ENCODE measurements at regions not wholly inside any gene's neighbourhood (a gene's known extent, or its start where the extent isn't known, plus 50 kb on each side); places are given as distances from the start of the nearest gene placed in this dataset.

DNA sequence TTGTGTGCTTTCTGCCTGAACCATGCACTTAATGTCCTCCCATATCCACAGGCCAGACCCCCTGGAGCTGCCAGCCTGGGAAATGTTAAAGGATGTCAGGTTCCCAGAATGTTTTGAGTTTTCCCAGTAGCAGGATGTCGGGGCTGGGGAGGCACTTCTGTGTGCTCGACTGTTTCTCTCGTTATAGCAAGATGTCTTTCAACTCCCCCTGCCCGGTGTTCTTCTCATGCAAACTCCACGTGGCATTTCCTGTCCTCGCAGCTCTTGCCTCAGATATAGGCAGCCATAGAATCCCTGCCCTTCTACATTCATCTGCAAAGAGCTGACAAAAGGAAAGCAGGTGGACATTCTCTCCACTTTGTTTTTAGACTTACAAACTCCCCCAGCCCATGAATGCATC, 457.2 kb upstream of the CDH11 start:
- TF ChIP-seq, protein P1, sequence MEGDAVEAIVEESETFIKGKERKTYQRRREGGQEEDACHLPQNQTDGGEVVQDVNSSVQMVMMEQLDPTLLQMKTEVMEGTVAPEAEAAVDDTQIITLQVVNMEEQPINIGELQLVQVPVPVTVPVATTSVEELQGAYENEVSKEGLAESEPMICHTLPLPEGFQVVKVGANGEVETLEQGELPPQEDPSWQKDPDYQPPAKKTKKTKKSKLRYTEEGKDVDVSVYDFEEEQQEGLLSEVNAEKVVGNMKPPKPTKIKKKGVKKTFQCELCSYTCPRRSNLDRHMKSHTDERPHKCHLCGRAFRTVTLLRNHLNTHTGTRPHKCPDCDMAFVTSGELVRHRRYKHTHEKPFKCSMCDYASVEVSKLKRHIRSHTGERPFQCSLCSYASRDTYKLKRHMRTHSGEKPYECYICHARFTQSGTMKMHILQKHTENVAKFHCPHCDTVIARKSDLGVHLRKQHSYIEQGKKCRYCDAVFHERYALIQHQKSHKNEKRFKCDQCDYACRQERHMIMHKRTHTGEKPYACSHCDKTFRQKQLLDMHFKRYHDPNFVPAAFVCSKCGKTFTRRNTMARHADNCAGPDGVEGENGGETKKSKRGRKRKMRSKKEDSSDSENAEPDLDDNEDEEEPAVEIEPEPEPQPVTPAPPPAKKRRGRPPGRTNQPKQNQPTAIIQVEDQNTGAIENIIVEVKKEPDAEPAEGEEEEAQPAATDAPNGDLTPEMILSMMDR (IDR thresholded peaks at IDR 0.05): no peak
- TF ChIP-seq POLR2A (IDR thresholded peaks at IDR 0.05) (no peak), EP300 (IDR thresholded peaks at IDR 0.05) (no peak), POLR2AphosphoS5 (IDR thresholded peaks at IDR 0.05) (no peak)
